K562 (cell line): ENCODE measurements at regions not wholly inside any gene's neighbourhood (a gene's known extent, or its start where the extent isn't known, plus 50 kb on each side); places are given as distances from the start of the nearest gene placed in this dataset.

ENCODE experiments used
- MITF ChIP-seq: IDR thresholded peaks from 2 replicates; pipeline ENCODE4 v1.6.1; 2014; ENCODE audit warnings: antibody characterized with exemption
- MTA2 ChIP-seq: fragments of 450-650 bp; IDR thresholded peaks from 2 replicates; pipeline ENCODE4 v1.6.1; 2016; ENCODE audit warnings: low read depth
- PCBP2 ChIP-seq: fragments of 200-400 bp; formaldehyde crosslinking; IDR thresholded peaks from 2 replicates; pipeline ENCODE4 v1.6.1; 2018; ENCODE audit warnings: low read length, low read depth, mild to moderate bottlenecking, moderate library complexity; ENCODE audit not compliant: poor library complexity, severe bottlenecking
- PRMT5 ChIP-seq: sonication (generic); formaldehyde crosslinking; IDR thresholded peaks from 2 replicates; pipeline ENCODE4 v1.5.0; 2020; ENCODE audit warnings: missing genetic modification reagents
- SRF ChIP-seq, 2 experiments: fragments of 250-450, 450-650 bp in 1 of 2; sonication (Bioruptor Pico) in 1 of 2; sonication (generic) in 1 of 2; formaldehyde crosslinking; IDR thresholded peaks; 2 replicates each; pipeline versions ENCODE4 v1.5.0 to v1.5.1; 2020 to 2022; ENCODE audit warnings: mild to moderate bottlenecking in 1 of 2, missing genetic modification reagents in 1 of 2
- UBTF ChIP-seq, 2 experiments: IDR thresholded peaks; 2 replicates each; pipeline ENCODE4 v1.6.1; 2012; ENCODE audit warnings: improper control_type of control experiment in 2 of 2, low read depth in 2 of 2, low read length in 2 of 2, borderline replicate concordance in 1 of 2
- TF ChIP-seq, protein P1 (sequence below): fragments of 250-450 bp; sonication (Bioruptor Pico); IDR thresholded peaks from 2 replicates; pipeline ENCODE4 v1.5.1; 2021; ENCODE audit warnings: mild to moderate bottlenecking

DNA sequence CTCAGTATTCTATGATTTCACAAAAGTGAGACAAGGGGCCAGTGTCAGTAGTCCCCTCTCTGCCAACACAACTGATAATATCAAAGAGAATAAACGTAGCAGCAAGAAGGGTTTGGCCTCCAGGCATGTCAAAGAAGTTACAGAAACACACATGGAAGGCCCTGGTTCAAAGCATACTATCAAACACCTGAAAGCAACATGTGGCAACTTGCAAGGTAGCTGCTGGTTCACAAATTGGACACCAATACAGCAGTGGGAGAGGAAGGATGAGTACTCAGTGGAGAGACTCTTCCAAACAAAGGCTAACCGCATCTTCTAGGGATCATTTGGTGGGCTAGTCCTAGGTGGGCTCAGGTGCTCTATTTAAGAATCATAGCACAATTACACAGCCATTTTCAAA, 74.9 kb upstream of the MAOA start (continued):
- TF ChIP-seq MITF (no peak), PRMT5 (no peak), MTA2 (no peak), UBTF (IDR thresholded peaks at IDR 0.05; ENCODE audit: borderline replicate concordance in 1 of 2, low read depth in 2 of 2, low read length in 2 of 2) (no peak), PCBP2 (no peak), SRF (CRISPR knock-in tag; IDR thresholded peaks at IDR 0.05) (no peak)
- TF ChIP-seq, protein P1, sequence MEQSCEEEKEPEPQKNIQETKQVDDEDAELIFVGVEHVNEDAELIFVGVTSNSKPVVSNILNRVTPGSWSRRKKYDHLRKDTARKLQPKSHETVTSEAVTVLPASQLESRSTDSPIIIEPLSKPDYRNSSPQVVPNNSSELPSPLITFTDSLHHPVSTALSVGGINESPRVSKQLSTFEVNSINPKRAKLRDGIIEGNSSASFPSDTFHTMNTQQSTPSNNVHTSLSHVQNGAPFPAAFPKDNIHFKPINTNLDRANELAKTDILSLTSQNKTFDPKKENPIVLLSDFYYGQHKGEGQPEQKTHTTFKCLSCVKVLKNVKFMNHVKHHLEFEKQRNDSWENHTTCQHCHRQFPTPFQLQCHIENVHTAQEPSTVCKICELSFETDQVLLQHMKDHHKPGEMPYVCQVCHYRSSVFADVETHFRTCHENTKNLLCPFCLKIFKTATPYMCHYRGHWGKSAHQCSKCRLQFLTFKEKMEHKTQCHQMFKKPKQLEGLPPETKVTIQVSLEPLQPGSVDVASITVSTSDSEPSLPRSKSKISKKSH (CRISPR knock-in tag) = no peak
- TF ChIP-seq, all 486 proteins: peak for 0
